Bronchial epithelial cell (primary cell): ENCODE measurements at regions not wholly inside any gene's neighbourhood (a gene's known extent, or its start where the extent isn't known, plus 50 kb on each side); places are given as distances from the start of the nearest gene placed in this dataset.

ENCODE experiments used
- DNase-seq: peaks from one replicate; pipeline ENCODE4 v3.0.0-alpha.2; 2010; ENCODE audit warnings: low read depth
- FAIRE-seq: peaks from 2 replicates; lab custom pipeline; 2011; peaks lifted over from hg19 to GRCh38; lab: Jason Lieb, UNC
- H3K27me3 ChIP-seq: 2 replicates; pipeline ENCODE4 v1.5.1; 2011; ENCODE audit warnings: low read length; ENCODE audit not compliant: control insufficient read depth, insufficient read depth
- H3K36me3 ChIP-seq: 2 replicates; pipeline ENCODE4 v1.5.1; 2011; ENCODE audit warnings: low read length; ENCODE audit not compliant: control insufficient read depth, insufficient read depth
- H3K4me3 ChIP-seq: 2 replicates; pipeline ENCODE4 v1.5.1; 2011; ENCODE audit warnings: mild to moderate bottlenecking, low read depth, low read length, control low read depth
- TF ChIP-seq, protein P1 (sequence below): IDR thresholded peaks from 2 replicates; pipeline ENCODE4 v1.5.1; 2011; ENCODE audit warnings: mild to moderate bottlenecking, moderate library complexity, low read length, control low read depth, inconsistent platforms; ENCODE audit not compliant: insufficient read depth, severe bottlenecking

DNA sequence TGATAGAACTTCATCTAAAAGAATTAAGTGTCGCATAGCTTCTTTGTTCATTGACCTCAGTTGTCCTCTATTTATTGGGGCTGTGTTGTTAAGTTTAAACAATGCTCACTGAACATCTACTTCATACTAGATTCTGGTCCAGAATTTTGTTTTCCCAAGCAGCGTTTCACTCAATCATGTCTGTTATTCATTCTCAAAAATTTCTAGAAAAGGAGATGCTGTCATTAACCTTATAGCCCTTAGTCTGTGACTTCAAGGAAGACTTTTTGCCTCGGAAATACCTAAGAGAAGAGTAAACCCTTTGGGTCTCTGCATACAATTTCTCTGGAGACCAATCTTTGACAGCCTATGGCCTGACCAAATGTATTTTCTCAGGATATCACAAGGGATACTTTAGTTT lies 171.7 kb downstream of the FGF1 start:
- Histone ChIP-seq H3K36me3 (no peaks in the 10 kb centered on the region), H3K27me3 (no peaks in the 10 kb centered on the region), H3K4me3 (no peak overlapping the region)
- TF ChIP-seq, protein P1, sequence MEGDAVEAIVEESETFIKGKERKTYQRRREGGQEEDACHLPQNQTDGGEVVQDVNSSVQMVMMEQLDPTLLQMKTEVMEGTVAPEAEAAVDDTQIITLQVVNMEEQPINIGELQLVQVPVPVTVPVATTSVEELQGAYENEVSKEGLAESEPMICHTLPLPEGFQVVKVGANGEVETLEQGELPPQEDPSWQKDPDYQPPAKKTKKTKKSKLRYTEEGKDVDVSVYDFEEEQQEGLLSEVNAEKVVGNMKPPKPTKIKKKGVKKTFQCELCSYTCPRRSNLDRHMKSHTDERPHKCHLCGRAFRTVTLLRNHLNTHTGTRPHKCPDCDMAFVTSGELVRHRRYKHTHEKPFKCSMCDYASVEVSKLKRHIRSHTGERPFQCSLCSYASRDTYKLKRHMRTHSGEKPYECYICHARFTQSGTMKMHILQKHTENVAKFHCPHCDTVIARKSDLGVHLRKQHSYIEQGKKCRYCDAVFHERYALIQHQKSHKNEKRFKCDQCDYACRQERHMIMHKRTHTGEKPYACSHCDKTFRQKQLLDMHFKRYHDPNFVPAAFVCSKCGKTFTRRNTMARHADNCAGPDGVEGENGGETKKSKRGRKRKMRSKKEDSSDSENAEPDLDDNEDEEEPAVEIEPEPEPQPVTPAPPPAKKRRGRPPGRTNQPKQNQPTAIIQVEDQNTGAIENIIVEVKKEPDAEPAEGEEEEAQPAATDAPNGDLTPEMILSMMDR = no peak
- FAIRE-seq = no peak
- no peak for DNase-seq

GRCh38 chr5:142512043-142513042 lies 173.5 kb downstream of the FGF1 start:
- DNase-seq = no peak
- TF ChIP-seq, protein P1 = no peak
- FAIRE-seq = no peak
- Histone ChIP-seq H3K4me3 (no peak overlapping the region), H3K27me3 (no peaks in the 10 kb centered on the region), H3K36me3 (no peaks in the 10 kb centered on the region)

GRCh38 chr5:142511358-142511757 lies 174.5 kb downstream of the FGF1 start:
- Histone ChIP-seq H3K27me3 (no peaks in the 10 kb centered on the region), H3K36me3 (no peaks in the 10 kb centered on the region), H3K4me3 (no peak overlapping the region)
- no peak for DNase-seq
- no peak for FAIRE-seq
- TF ChIP-seq, protein P1 = no peak

DNA sequence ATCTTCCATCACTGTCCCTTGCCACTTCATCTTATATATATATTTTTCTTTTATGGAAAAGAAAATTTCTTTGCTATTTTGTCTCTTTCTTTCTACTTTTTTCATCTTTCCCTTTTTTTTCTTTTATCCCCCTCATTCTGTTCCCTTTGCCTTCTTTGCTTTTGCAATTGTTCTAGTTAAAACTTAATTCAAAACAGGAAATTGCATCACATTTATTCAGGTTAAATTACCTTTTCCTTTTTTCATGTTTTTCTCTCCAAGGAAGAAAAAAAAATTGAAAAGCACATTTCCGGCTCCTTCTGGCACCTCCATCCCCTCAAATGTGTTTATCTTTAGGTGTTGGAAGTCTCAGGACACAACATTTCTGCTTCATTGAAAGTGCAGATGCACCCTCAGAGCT lies 176.9 kb downstream of the FGF1 start:
- no peak overlapping the region for H3K4me3 ChIP-seq
- H3K36me3 ChIP-seq = no peaks in the 10 kb centered on the region
- TF ChIP-seq, protein P1 = no peak
- DNase-seq (no peak), FAIRE-seq (no peak)
- no peaks in the 10 kb centered on the region for H3K27me3 ChIP-seq

DNA sequence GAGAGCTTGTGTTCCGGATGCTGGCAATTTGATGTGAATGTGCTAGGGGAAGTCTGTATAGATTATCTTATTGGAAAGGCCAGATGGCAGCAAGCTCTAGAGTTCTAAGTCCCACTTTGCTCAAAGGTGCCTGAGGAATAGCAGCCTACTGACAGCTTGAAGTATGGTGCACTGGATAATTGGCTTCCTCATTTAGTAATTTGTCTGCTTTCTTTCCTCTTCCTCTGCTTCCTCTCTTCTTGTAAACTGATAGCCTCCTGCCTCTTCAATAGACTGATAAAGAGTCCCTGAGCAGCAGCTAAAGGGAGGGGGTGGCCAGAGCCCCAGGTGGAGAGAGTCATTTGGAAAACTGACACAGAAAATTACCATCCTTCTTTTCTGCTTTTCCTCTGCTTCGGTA lies 177.3 kb downstream of the FGF1 start:
- Histone ChIP-seq H3K4me3 (no peak overlapping the region), H3K36me3 (no peaks in the 10 kb centered on the region), H3K27me3 (no peaks in the 10 kb centered on the region)
- TF ChIP-seq, protein P1 = no peak
- FAIRE-seq (no peak), DNase-seq (no peak)
